GM23248 (cell line): ENCODE measurements at regions not wholly inside any gene's neighbourhood (a gene's known extent, or its start where the extent isn't known, plus 50 kb on each side); places are given as distances from the start of the nearest gene placed in this dataset.

Source experiments
- DNase-seq: peaks from one replicate; pipeline ENCODE4 v3.0.0-alpha.2; 2015
- H2AFZ ChIP-seq: fragments of 200-600 bp; sonication (generic); 2 replicates; pipeline ENCODE4 v1.6.1; 2016; ENCODE audit warnings: antibody characterized with exemption
- H3F3A ChIP-seq: fragments of 200-600 bp; sonication (generic); 2 replicates; pipeline ENCODE4 v1.6.1; 2016; ENCODE audit warnings: mild to moderate bottlenecking, antibody characterized with exemption, mixed run types; ENCODE audit not compliant: insufficient read depth
- H3K27ac ChIP-seq: fragments of 200-600 bp; sonication (generic); 2 replicates; pipeline ENCODE4 v1.5.1; 2016; ENCODE audit warnings: mild to moderate bottlenecking
- H3K27me3 ChIP-seq: fragments of 200-600 bp; sonication (generic); replicated peaks from 2 replicates; pipeline ENCODE4 v1.6.1; 2016; ENCODE audit warnings: mild to moderate bottlenecking; ENCODE audit not compliant: insufficient read depth
- H3K36me3 ChIP-seq: fragments of 200-600 bp; sonication (generic); 2 replicates; pipeline ENCODE4 v1.6.1; 2016; ENCODE audit warnings: low read depth, mild to moderate bottlenecking
- H3K4me1 ChIP-seq: fragments of 200-600 bp; sonication (generic); 2 replicates; pipeline ENCODE4 v1.6.1; 2016; ENCODE audit warnings: mild to moderate bottlenecking; ENCODE audit not compliant: insufficient read depth
- H3K4me2 ChIP-seq: fragments of 200-600 bp; sonication (generic); one replicate; pipeline ENCODE4 v1.6.1; 2016; ENCODE audit warnings: mild to moderate bottlenecking; ENCODE audit not compliant: unreplicated experiment
- H3K4me3 ChIP-seq: fragments of 200-600 bp; sonication (generic); 2 replicates; pipeline ENCODE4 v1.5.1; 2016; ENCODE audit warnings: mild to moderate bottlenecking
- H3K79me2 ChIP-seq: fragments of 200-600 bp; sonication (generic); 2 replicates; pipeline ENCODE4 v1.6.1; 2016; ENCODE audit warnings: mild to moderate bottlenecking; ENCODE audit not compliant: insufficient read depth
- H3K9ac ChIP-seq: fragments of 200-600 bp; sonication (generic); 2 replicates; pipeline ENCODE4 v1.6.1; 2016; ENCODE audit warnings: mild to moderate bottlenecking
- H3K9me2 ChIP-seq: fragments of 200-600 bp; sonication (generic); 2 replicates; pipeline ENCODE4 v1.6.1; 2016; ENCODE audit warnings: mixed run types, mild to moderate bottlenecking, moderate library complexity; ENCODE audit not compliant: insufficient read depth
- H3K9me3 ChIP-seq: fragments of 200-600 bp; sonication (generic); one replicate; pipeline ENCODE4 v1.6.1; 2017; ENCODE audit warnings: low read depth
- H4K20me1 ChIP-seq: fragments of 200-600 bp; sonication (generic); 2 replicates; pipeline ENCODE4 v1.6.0; 2016; ENCODE audit not compliant: insufficient read depth
- EZH2 ChIP-seq: fragments of 200-600 bp; sonication (generic); IDR thresholded peaks from 2 replicates; pipeline ENCODE4 v1.6.1; 2018; ENCODE audit warnings: antibody characterized with exemption, mild to moderate bottlenecking; ENCODE audit not compliant: insufficient read depth, poor library complexity, severe bottlenecking
- EZH2phosphoT487 ChIP-seq: fragments of 200-600 bp; sonication (generic); IDR thresholded peaks from 2 replicates; pipeline ENCODE4 v1.6.1; 2018; ENCODE audit warnings: antibody characterized with exemption, moderate library complexity, mild to moderate bottlenecking, low read depth; ENCODE audit not compliant: insufficient read depth
- WGBS, 2 experiments: methylation state at CpG; one replicate each; pipeline ENCODE4 v1.1.6; 2015 to 2017; ENCODE audit warnings: low lambda C conversion rate in 2 of 2, low coverage in 1 of 2; ENCODE audit errors: missing lambda C conversion rate in 2 of 2; 5-methylcytosine and 5-hydroxymethylcytosine counted together
- in situ Hi-C: fragments of 300-500 bp; cut with MboI; formaldehyde crosslinking; loops from 2 replicates; pipeline ENCODE4 v1.15.0; 2020

- Histone ChIP-seq H3K9me3 (no peaks in the 10 kb centered on the region), H3K27me3 (no peaks in the 10 kb centered on the region), H3K4me3 (no peak overlapping the region), H3K36me3 (no peaks in the 10 kb centered on the region), H3K79me2 (no peaks in the 10 kb centered on the region), H3K4me2 (no peak overlapping the region), H3F3A (no peaks in the 10 kb centered on the region), H4K20me1 (no peaks in the 10 kb centered on the region), H3K4me1 (no peaks in the 10 kb centered on the region), H3K9ac (no peak overlapping the region), H2AFZ (no peak overlapping the region), H3K9me2 (no peaks in the 10 kb centered on the region), H3K27ac (no peak overlapping the region)
- WGBS, 2 experiments: 4 to 11% methylated on average over 1 of the region's 1 CpG
- no peak for DNase-seq
- in situ Hi-C loops: no loop called here
- TF ChIP-seq EZH2phosphoT487 (no peak), EZH2 (no peak)
These were observed 134.9 kb upstream of the TENM4 start for GRCh38 chr11:79575701-79576100.

GRCh38 chr11:79570104-79570503 is 129.3 kb upstream of the TENM4 start:
- DNase-seq: no peak
- Histone ChIP-seq H3F3A (no peaks in the 10 kb centered on the region), H3K4me1 (no peaks in the 10 kb centered on the region), H3K36me3 (no peaks in the 10 kb centered on the region), H3K27ac (no peak overlapping the region), H4K20me1 (no peaks in the 10 kb centered on the region), H3K9ac (no peak overlapping the region), H3K9me3 (no peaks in the 10 kb centered on the region), H3K4me2 (no peak overlapping the region), H2AFZ (no peak overlapping the region), H3K79me2 (no peaks in the 10 kb centered on the region), H3K9me2 (no peaks in the 10 kb centered on the region), H3K4me3 (no peak overlapping the region), H3K27me3 (no peaks in the 10 kb centered on the region)
- WGBS, 2 experiments: 3 to 6% methylated on average over 2 of the region's 2 CpGs
- TF ChIP-seq EZH2 (no peak), EZH2phosphoT487 (no peak)
- in situ Hi-C loops: no loop called here

- H3F3A ChIP-seq: no peaks in the 10 kb centered on the region
- TF ChIP-seq EZH2phosphoT487 (no peak), EZH2 (no peak)
- in situ Hi-C loops: no loop called here
- H3K9me3 ChIP-seq: no peaks in the 10 kb centered on the region
- no peak overlapping the region for H2AFZ ChIP-seq
- H3K79me2 ChIP-seq: no peaks in the 10 kb centered on the region
- H3K9ac ChIP-seq: no peak overlapping the region
- no peaks in the 10 kb centered on the region for H3K4me1 ChIP-seq
- H3K27ac ChIP-seq: no peak overlapping the region
- H4K20me1 ChIP-seq: no peaks in the 10 kb centered on the region
- H3K9me2 ChIP-seq: no peaks in the 10 kb centered on the region
- no peak for DNase-seq
- H3K4me3 ChIP-seq: no peak overlapping the region
- H3K36me3 ChIP-seq: no peaks in the 10 kb centered on the region
- H3K4me2 ChIP-seq: no peak overlapping the region
- WGBS, 2 experiments: 30 to 31% methylated on average over 5 of the region's 5 CpGs
- H3K27me3 ChIP-seq: no peaks in the 10 kb centered on the region
These were observed 123.6 kb upstream of the TENM4 start for GRCh38 chr11:79564288-79564925.

GRCh38 chr11:79561496-79561895 is 120.7 kb upstream of the TENM4 start:
- no peaks in the 10 kb centered on the region for H3K79me2 ChIP-seq
- H4K20me1 ChIP-seq: no peaks in the 10 kb centered on the region
- no peaks in the 10 kb centered on the region for H3K27me3 ChIP-seq
- no peak overlapping the region for H3K9ac ChIP-seq
- H2AFZ ChIP-seq: no peak overlapping the region
- no peak for TF ChIP-seq EZH2
- H3K4me1 ChIP-seq: no peaks in the 10 kb centered on the region
- H3K4me3 ChIP-seq: no peak overlapping the region
- in situ Hi-C loops: no loop called here
- no peak overlapping the region for H3K4me2 ChIP-seq
- H3K27ac ChIP-seq: no peak overlapping the region
- no peaks in the 10 kb centered on the region for H3K9me3 ChIP-seq
- no peaks in the 10 kb centered on the region for H3K9me2 ChIP-seq
- no peaks in the 10 kb centered on the region for H3F3A ChIP-seq
- DNase-seq: no peak
- no peaks in the 10 kb centered on the region for H3K36me3 ChIP-seq

- in situ Hi-C loops: no loop called here
- Histone ChIP-seq H3F3A (no peaks in the 10 kb centered on the region), H3K9me3 (no peaks in the 10 kb centered on the region)
These were observed 110.0 kb upstream of the TENM4 start for GRCh38 chr11:79550809-79551208.

More at GRCh38 chr11:79550809-79551208, 110.0 kb upstream of the TENM4 start:
- Histone ChIP-seq H3K79me2 (no peaks in the 10 kb centered on the region), H3K4me1 (no peaks in the 10 kb centered on the region), H3K4me2 (no peak overlapping the region), H3K36me3 (no peaks in the 10 kb centered on the region), H3K9ac (no peak overlapping the region), H3K27ac (no peak overlapping the region), H4K20me1 (no peaks in the 10 kb centered on the region), H3K27me3 (no peaks in the 10 kb centered on the region), H2AFZ (no peak overlapping the region), H3K4me3 (no peak overlapping the region), H3K9me2 (no peaks in the 10 kb centered on the region)
- TF ChIP-seq EZH2: no peak
- TF ChIP-seq EZH2phosphoT487: no peak
- no peak for DNase-seq
